GM18517 (cell line): ENCODE measurements at regions not wholly inside any gene's neighbourhood (a gene's known extent, or its start where the extent isn't known, plus 50 kb on each side); places are given as distances from the start of the nearest gene placed in this dataset.

ENCODE experiments used
- ATAC-seq: cut with Tn5 transposase; IDR thresholded peaks from one replicate; pipeline ENCODE4 v1.9.1; 2021; ENCODE audit warnings: mild to moderate bottlenecking, moderate library complexity; ENCODE audit not compliant: unreplicated experiment

GRCh38 chr2:554444-554843 lies 122.8 kb downstream of the TMEM18 start:
- ATAC-seq = no peak

- no peak for ATAC-seq
Measured at GRCh38 chr2:552906-553305, 124.3 kb downstream of the TMEM18 start.

GRCh38 chr2:551621-552020 lies 125.6 kb downstream of the TMEM18 start:
- ATAC-seq = no peak

- ATAC-seq = no peak
Measured at GRCh38 chr2:550860-551567, 126.2 kb downstream of the TMEM18 start.

- no peak for ATAC-seq
Measured at GRCh38 chr2:545711-546650, 131.2 kb downstream of the TMEM18 start.

GRCh38 chr2:545228-545627 lies 132.0 kb downstream of the TMEM18 start:
- ATAC-seq = no peak

GRCh38 chr2:538646-539045 lies 138.6 kb downstream of the TMEM18 start:
- ATAC-seq = no peak

GRCh38 chr2:535222-535621 lies 142.0 kb downstream of the TMEM18 start:
- ATAC-seq = no peak

GRCh38 chr2:529852-530251 lies 147.4 kb downstream of the TMEM18 start:
- no peak for ATAC-seq

- no peak for ATAC-seq
Measured at GRCh38 chr2:529424-529823, 147.8 kb downstream of the TMEM18 start.

- no peak for ATAC-seq
Measured at GRCh38 chr2:527581-527980, 149.6 kb downstream of the TMEM18 start.

- no peak for ATAC-seq
Measured at GRCh38 chr2:526918-527317, 150.3 kb downstream of the TMEM18 start.

- ATAC-seq = no peak
Measured at GRCh38 chr2:525611-526010, 151.6 kb downstream of the TMEM18 start.

- ATAC-seq = no peak
Measured at GRCh38 chr2:525021-525420, 152.2 kb downstream of the TMEM18 start.

GRCh38 chr2:524442-524841 lies 152.8 kb downstream of the TMEM18 start:
- no peak for ATAC-seq

- no peak for ATAC-seq
Measured at GRCh38 chr2:523698-524270, 153.4 kb downstream of the TMEM18 start.

GRCh38 chr2:522776-523175 lies 154.4 kb downstream of the TMEM18 start:
- no peak for ATAC-seq

- ATAC-seq = no peak
Measured at GRCh38 chr2:521853-522530, 155.2 kb downstream of the TMEM18 start.

GRCh38 chr2:520663-521340 lies 156.4 kb downstream of the TMEM18 start:
- no peak for ATAC-seq

- no peak for ATAC-seq
Measured at GRCh38 chr2:516944-517343, 160.3 kb downstream of the TMEM18 start.

- no peak for ATAC-seq
Measured at GRCh38 chr2:516131-516530, 161.1 kb downstream of the TMEM18 start.
